HG03025 (cell line): ENCODE measurements at regions not wholly inside any gene's neighbourhood (a gene's known extent, or its start where the extent isn't known, plus 50 kb on each side); places are given as distances from the start of the nearest gene placed in this dataset.
A peak's percentile ranks its signal among the peaks of the same experiment; 100 is the strongest.
"Not testable (repeated sequence)": the region's sequence is repeated elsewhere in the genome, so short reads cannot be mapped to it uniquely, and the experiment has no call there.

Experiments used
- ATAC-seq: cut with Tn5 transposase; IDR thresholded peaks from one replicate; pipeline ENCODE4 v1.9.1; 2021; ENCODE audit warnings: mild to moderate bottlenecking, moderate library complexity; ENCODE audit not compliant: unreplicated experiment, low FRiP score

GRCh38 chr4:170741856-170742255 lies 652.1 kb upstream of the AADAT start:
- no peak for ATAC-seq

GRCh38 chr4:170736710-170737109 lies 647.0 kb upstream of the AADAT start:
- ATAC-seq, result no peak

- no peak for ATAC-seq
Observed at GRCh38 chr4:170729897-170730296, 640.1 kb upstream of the AADAT start.

GRCh38 chr4:170729236-170729635 lies 639.5 kb upstream of the AADAT start:
- ATAC-seq, result no peak

GRCh38 chr4:170724191-170724590 lies 634.4 kb upstream of the AADAT start:
- ATAC-seq, result no peak

- no peak for ATAC-seq
Observed at GRCh38 chr4:170723171-170723570, 633.4 kb upstream of the AADAT start.

GRCh38 chr4:170721812-170722373 lies 632.1 kb upstream of the AADAT start:
- ATAC-seq, result no peak

- ATAC-seq, result no peak
Observed at GRCh38 chr4:170716868-170717267, 627.1 kb upstream of the AADAT start.

GRCh38 chr4:170705907-170706306 lies 616.2 kb upstream of the AADAT start:
- ATAC-seq, result no peak

- no peak for ATAC-seq
Observed at GRCh38 chr4:170700064-170700463, 610.3 kb upstream of the AADAT start.

GRCh38 chr4:170698334-170698733 lies 608.6 kb upstream of the AADAT start:
- ATAC-seq, result peak; percentile 68

- ATAC-seq, result peak; percentile 60
Observed at GRCh38 chr4:170697845-170698244, 608.1 kb upstream of the AADAT start.

GRCh38 chr4:170697045-170697444 lies 607.3 kb upstream of the AADAT start:
- ATAC-seq, result no peak

- ATAC-seq, result no peak
Observed at GRCh38 chr4:170691168-170691567, 601.4 kb upstream of the AADAT start.

GRCh38 chr4:170687751-170688150 lies 598.0 kb upstream of the AADAT start:
- ATAC-seq, result no peak

- ATAC-seq, result not testable (repeated sequence)
Observed at GRCh38 chr4:170685701-170686100, 595.9 kb upstream of the AADAT start.

- no peak for ATAC-seq
Observed at GRCh38 chr4:170682558-170683294, 593.0 kb upstream of the AADAT start.

- ATAC-seq, result not testable (repeated sequence)
Observed at GRCh38 chr4:170682087-170682486, 592.3 kb upstream of the AADAT start.

- no peak for ATAC-seq
Observed at GRCh38 chr4:170675568-170676262, 586.0 kb upstream of the AADAT start.

GRCh38 chr4:170674176-170674575 lies 584.4 kb upstream of the AADAT start:
- ATAC-seq, result no peak

- no peak for ATAC-seq
Observed at GRCh38 chr4:170672381-170672965, 582.7 kb upstream of the AADAT start.
